M059J (cell line): ENCODE measurements at regions not wholly inside any gene's neighbourhood (a gene's known extent, or its start where the extent isn't known, plus 50 kb on each side); places are given as distances from the start of the nearest gene placed in this dataset.
"Not testable (repeated sequence)": the region's sequence is repeated elsewhere in the genome, so short reads cannot be mapped to it uniquely, and the experiment has no call there.

ENCODE experiments used
- DNase-seq: peaks from one replicate; pipeline ENCODE4 v3.0.0-alpha.2; 2012; ENCODE audit warnings: low read depth

- not testable (repeated sequence) for DNase-seq
Observed at GRCh38 chrX:65825226-65825625, 157.8 kb downstream of the MSN start.

DNA sequence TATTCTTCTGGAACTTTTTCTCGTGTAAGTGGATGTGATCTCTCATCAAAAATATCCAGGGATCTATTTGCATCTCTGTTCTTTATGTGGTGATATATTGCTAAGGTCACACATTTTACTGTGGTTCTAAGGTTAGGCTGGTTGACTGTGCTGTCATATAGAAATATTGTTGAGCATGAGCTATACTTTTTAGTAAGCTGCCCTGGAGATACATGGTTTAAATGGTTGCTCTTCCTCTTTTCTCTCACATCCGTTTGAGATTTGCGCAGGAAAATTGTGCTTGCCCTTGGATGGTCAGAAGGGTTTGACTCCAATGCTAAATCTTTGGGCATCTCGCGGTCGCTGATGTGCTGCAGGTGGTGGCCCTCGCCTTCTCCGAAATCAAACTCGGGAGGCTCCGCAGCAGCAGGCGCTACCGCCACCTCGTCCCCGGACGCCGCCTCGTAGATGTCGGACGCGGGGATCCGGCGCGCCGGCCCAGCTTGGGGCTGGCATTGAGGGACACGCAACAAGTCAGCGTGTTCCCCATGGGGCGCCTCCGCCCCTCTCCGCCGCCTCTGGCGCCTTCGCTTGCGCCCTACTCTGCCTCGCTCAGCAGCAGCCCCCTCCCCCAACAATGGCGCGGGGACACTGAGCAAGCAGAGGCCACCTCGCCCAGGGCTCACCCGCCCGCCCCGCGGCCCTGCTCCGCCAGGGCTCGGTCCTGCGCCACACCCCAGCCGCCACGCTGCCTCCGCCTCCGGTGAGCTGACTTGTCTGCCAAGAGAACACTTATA, 154.5 kb downstream of the MSN start:
- DNase-seq, result no peak

GRCh38 chrX:65819983-65820382, 152.5 kb downstream of the MSN start:
- not testable (repeated sequence) for DNase-seq

DNA sequence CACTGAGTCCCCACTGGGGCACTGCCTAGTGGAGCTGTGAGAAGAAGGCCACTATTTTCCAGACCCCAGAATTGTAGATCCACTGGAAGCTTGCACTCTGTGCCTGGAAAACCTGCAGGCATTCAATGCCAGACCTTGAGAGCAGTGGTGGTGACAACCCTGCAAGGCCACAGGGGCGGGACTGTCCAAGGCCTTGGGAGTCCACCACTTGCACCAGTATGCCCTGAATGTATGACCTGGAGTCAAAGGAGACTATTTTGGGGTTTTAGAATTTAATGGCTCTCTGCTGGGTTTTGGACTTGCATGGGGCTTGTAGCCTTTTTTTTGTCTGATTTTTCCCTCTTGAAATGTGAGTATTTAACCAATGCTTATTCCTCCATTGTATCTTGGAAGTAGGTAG, 145.8 kb downstream of the MSN start:
- no peak for DNase-seq

- DNase-seq, result no peak
Observed at GRCh38 chrX:65811558-65812228, 144.2 kb downstream of the MSN start.
